Loucy (cell line): ENCODE measurements at regions not wholly inside any gene's neighbourhood (a gene's known extent, or its start where the extent isn't known, plus 50 kb on each side); places are given as distances from the start of the nearest gene placed in this dataset.

ENCODE experiments used
- H2AFZ ChIP-seq: fragments of 200-600 bp; sonication (generic); 2 replicates; pipeline ENCODE4 v1.6.0; 2016; ENCODE audit warnings: antibody characterized with exemption, mild to moderate bottlenecking, low read length, moderate library complexity
- H3F3A ChIP-seq: fragments of 200-600 bp; 2 replicates; pipeline ENCODE4 v1.6.0; 2016; ENCODE audit warnings: antibody characterized with exemption, low read depth, mild to moderate bottlenecking
- H3K27me3 ChIP-seq: fragments of 200-600 bp; sonication (generic); 2 replicates; pipeline ENCODE4 v1.6.1; 2014; ENCODE audit warnings: low read length, mild to moderate bottlenecking; ENCODE audit not compliant: insufficient read depth, poor library complexity, severe bottlenecking
- H3K36me3 ChIP-seq: fragments of 200-600 bp; sonication (generic); 2 replicates; pipeline ENCODE4 v1.6.1; 2016; ENCODE audit warnings: low read length; ENCODE audit not compliant: insufficient read depth
- H3K4me1 ChIP-seq: fragments of 200-600 bp; sonication (generic); 2 replicates; pipeline ENCODE4 v1.5.1; 2014; ENCODE audit warnings: low read length, mild to moderate bottlenecking; ENCODE audit not compliant: insufficient read depth, poor library complexity, severe bottlenecking
- H3K4me2 ChIP-seq: fragments of 200-600 bp; sonication (generic); 2 replicates; pipeline ENCODE4 v1.6.0; 2014; ENCODE audit warnings: antibody characterized with exemption, low read length, low read depth, mild to moderate bottlenecking; ENCODE audit not compliant: poor library complexity, severe bottlenecking
- H3K4me3 ChIP-seq: fragments of 200-600 bp; sonication (generic); 2 replicates; pipeline ENCODE4 v1.5.1; 2014; ENCODE audit warnings: low read length, mild to moderate bottlenecking, mixed read lengths; ENCODE audit not compliant: poor library complexity, severe bottlenecking
- H3K79me2 ChIP-seq: fragments of 200-600 bp; sonication (generic); 2 replicates; pipeline ENCODE4 v1.6.1; 2014; ENCODE audit warnings: low read length; ENCODE audit not compliant: insufficient read depth
- H3K9ac ChIP-seq: fragments of 200-600 bp; sonication (generic); 2 replicates; pipeline ENCODE4 v1.6.0; 2014; ENCODE audit warnings: mild to moderate bottlenecking, low read depth, low read length, moderate library complexity; ENCODE audit not compliant: poor library complexity, severe bottlenecking
- H3K9me2 ChIP-seq: fragments of 200-600 bp; sonication (generic); replicated peaks from 2 replicates; pipeline ENCODE4 v1.6.1; 2016; ENCODE audit warnings: low read depth, low read length, mixed read lengths
- H3K9me3 ChIP-seq: fragments of 200-600 bp; sonication (generic); 2 replicates; pipeline ENCODE4 v1.6.1; 2014; ENCODE audit warnings: mild to moderate bottlenecking, antibody characterized with exemption, low read length, low read depth; ENCODE audit not compliant: insufficient read depth
- H4K20me1 ChIP-seq: fragments of 200-600 bp; sonication (generic); 2 replicates; pipeline ENCODE4 v1.6.0; 2014; ENCODE audit warnings: antibody characterized with exemption, low read length, mild to moderate bottlenecking; ENCODE audit not compliant: insufficient read depth, poor library complexity, severe bottlenecking
- EZH2phosphoT487 ChIP-seq: fragments of 200-600 bp; IDR thresholded peaks from 2 replicates; pipeline ENCODE4 v1.6.1; 2018; ENCODE audit warnings: antibody characterized with exemption, mild to moderate bottlenecking, moderate library complexity, borderline replicate concordance
- TF ChIP-seq, protein P1 (sequence below): fragments of 200-600 bp; sonication (generic); conservative IDR thresholded peaks from 2 replicates; pipeline ENCODE4 v1.5.1; 2014; ENCODE audit warnings: mild to moderate bottlenecking, antibody characterized with exemption, low read length

DNA sequence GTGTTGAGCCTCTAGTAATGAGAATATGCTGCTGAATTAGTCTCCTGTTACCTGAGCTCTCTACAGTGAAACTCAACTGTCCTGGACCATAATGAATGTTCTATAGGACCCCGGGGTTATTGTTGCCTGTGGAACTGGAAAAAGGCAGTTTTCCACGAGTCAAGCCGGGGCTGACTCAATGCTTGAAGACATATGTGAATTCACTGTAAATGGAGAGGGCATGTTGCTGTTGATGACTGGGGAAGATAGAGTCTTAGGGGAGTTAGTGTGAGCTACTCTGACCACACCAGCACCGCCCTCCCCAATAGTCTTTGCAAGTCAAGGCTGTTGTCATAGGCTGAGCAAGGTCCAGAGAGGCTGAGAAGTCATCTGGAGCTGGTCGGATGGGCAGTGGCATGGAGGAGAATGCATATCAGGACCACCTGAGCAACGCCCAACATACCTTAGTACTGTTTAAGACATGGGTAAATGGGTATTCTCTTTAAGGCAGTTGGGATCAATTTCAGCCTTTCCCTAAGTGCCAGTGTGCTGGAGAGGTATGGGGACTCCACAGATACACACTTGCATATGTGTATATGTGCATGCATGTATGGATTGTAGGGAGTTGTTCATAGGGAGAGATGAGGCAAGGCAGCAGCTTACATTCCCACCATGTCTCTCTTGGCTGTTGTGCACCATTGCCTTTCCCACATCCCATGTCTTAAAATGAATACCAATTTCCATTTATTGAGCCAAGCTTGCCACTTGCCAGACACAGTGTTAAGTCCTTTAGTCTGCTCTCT lies 230.1 kb upstream of the NAV2 start:
- Histone ChIP-seq H3F3A (no peaks in the 10 kb centered on the region), H3K9ac (no peak overlapping the region), H4K20me1 (no peaks in the 10 kb centered on the region), H3K4me1 (no peaks in the 10 kb centered on the region), H3K4me3 (no peak overlapping the region), H3K27me3 (no peaks in the 10 kb centered on the region), H3K36me3 (no peaks in the 10 kb centered on the region), H2AFZ (no peak overlapping the region), H3K9me2 (no peaks in the 10 kb centered on the region), H3K9me3 (no peaks in the 10 kb centered on the region), H3K79me2 (no peaks in the 10 kb centered on the region), H3K4me2 (no peak overlapping the region)
- TF ChIP-seq, protein P1, sequence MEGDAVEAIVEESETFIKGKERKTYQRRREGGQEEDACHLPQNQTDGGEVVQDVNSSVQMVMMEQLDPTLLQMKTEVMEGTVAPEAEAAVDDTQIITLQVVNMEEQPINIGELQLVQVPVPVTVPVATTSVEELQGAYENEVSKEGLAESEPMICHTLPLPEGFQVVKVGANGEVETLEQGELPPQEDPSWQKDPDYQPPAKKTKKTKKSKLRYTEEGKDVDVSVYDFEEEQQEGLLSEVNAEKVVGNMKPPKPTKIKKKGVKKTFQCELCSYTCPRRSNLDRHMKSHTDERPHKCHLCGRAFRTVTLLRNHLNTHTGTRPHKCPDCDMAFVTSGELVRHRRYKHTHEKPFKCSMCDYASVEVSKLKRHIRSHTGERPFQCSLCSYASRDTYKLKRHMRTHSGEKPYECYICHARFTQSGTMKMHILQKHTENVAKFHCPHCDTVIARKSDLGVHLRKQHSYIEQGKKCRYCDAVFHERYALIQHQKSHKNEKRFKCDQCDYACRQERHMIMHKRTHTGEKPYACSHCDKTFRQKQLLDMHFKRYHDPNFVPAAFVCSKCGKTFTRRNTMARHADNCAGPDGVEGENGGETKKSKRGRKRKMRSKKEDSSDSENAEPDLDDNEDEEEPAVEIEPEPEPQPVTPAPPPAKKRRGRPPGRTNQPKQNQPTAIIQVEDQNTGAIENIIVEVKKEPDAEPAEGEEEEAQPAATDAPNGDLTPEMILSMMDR = no peak
- no peak for TF ChIP-seq EZH2phosphoT487

DNA sequence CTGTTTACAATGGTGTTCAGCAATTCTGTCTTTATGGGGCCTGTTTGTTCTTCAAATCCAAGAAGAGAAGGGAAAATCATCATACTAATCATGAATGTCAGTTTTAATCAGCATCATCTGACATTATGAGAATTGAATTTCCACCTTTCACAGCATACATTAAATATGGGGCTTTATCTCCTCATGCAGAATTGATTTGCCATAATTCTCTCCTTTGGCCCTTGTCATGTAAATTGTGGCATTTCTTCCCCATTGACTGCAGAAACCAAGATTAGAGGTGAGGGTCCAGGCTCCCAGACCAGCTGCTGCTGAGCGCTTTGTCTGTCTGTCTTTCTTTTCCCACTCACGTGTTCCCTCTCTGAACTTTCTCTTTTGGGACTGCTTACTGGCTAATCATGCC lies 232.1 kb upstream of the NAV2 start:
- Histone ChIP-seq H3K9ac (no peak overlapping the region), H3F3A (no peaks in the 10 kb centered on the region), H4K20me1 (no peaks in the 10 kb centered on the region), H3K9me3 (no peaks in the 10 kb centered on the region), H3K36me3 (no peaks in the 10 kb centered on the region), H2AFZ (no peak overlapping the region), H3K9me2 (no peaks in the 10 kb centered on the region), H3K4me2 (no peak overlapping the region), H3K4me3 (no peak overlapping the region), H3K4me1 (no peaks in the 10 kb centered on the region), H3K27me3 (no peaks in the 10 kb centered on the region), H3K79me2 (no peaks in the 10 kb centered on the region)
- TF ChIP-seq EZH2phosphoT487 = no peak
- TF ChIP-seq, protein P1 = no peak

DNA sequence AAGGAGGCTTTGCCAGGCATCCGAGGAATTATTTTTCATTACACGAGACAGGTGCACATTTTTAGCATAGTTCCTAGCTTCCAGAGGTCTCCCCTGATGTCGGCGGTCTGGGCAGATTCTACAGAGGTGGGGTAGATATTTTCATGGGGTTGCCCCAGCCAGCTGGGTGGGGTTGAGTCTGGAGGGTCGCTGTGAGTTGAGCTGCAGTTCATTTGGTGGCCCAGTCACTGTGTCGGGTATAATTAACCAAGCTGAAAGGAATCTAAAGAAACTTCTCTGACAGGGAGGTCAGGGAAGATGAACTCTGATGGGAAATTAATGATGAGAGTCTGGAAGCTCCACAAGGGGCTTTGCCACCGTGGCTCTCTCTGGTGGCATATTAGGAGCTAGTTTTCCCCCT lies 233.7 kb upstream of the NAV2 start:
- TF ChIP-seq, protein P1 = no peak
- no peak for TF ChIP-seq EZH2phosphoT487
- H3K79me2 ChIP-seq = no peaks in the 10 kb centered on the region
- H3K4me3 ChIP-seq = no peak overlapping the region
- no peaks in the 10 kb centered on the region for H3K4me1 ChIP-seq
- no peaks in the 10 kb centered on the region for H3K9me3 ChIP-seq
- no peaks in the 10 kb centered on the region for H4K20me1 ChIP-seq
- no peaks in the 10 kb centered on the region for H3K36me3 ChIP-seq
- H3K9me2 ChIP-seq = no peaks in the 10 kb centered on the region
- no peak overlapping the region for H3K4me2 ChIP-seq
- no peak overlapping the region for H2AFZ ChIP-seq
- no peak overlapping the region for H3K9ac ChIP-seq
- H3F3A ChIP-seq = no peaks in the 10 kb centered on the region
- H3K27me3 ChIP-seq = no peaks in the 10 kb centered on the region
